Right lobe of liver (tissue), 4 donors: ENCODE measurements at regions not wholly inside any gene's neighbourhood (a gene's known extent, or its start where the extent isn't known, plus 50 kb on each side); places are given as distances from the start of the nearest gene placed in this dataset.

ENCODE experiments used
- POLR2A ChIP-seq: fragments of 450-650 bp; IDR thresholded peaks from one replicate; pipeline ENCODE4 v1.6.1; 2017; ENCODE audit warnings: antibody characterized with exemption, mild to moderate bottlenecking
- TF ChIP-seq, protein P1 (sequence below), 4 donors: fragments of 200-600 bp in 3 of 4; fragments of 450-650 bp in 1 of 4; IDR thresholded peaks; one replicate each; pipeline versions ENCODE4 v1.5.1 to v1.8.0; 2016 to 2022; ENCODE audit warnings: antibody characterized with exemption in 4 of 4, mild to moderate bottlenecking in 2 of 4
- donor health status: DM: no; HTN: no; CAD: no.
- donor health status: DM: no; HTN: no; CAD: no.
- donor health status: DM: no; HTN: yes; CAD: no.

DNA sequence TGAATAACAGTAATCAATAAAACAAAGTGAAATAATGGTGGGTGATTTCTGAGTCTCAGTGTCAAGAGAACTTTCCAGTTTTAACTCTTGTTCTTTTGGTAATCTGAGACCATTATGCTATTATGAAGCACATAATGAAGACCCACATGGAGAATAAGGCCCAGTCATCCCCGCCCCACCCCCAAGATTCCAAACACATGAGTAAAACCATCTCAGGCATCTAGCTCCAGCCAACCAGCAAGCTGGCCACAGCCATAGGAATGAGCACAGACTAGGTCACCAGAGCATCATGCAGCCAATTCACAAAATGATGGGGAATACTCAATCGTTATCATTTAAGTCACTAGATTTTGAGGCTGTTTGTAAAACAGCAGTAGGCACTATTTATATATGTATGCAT lies 1769.0 kb upstream of the PCDH20 start:
- TF ChIP-seq, protein P1, sequence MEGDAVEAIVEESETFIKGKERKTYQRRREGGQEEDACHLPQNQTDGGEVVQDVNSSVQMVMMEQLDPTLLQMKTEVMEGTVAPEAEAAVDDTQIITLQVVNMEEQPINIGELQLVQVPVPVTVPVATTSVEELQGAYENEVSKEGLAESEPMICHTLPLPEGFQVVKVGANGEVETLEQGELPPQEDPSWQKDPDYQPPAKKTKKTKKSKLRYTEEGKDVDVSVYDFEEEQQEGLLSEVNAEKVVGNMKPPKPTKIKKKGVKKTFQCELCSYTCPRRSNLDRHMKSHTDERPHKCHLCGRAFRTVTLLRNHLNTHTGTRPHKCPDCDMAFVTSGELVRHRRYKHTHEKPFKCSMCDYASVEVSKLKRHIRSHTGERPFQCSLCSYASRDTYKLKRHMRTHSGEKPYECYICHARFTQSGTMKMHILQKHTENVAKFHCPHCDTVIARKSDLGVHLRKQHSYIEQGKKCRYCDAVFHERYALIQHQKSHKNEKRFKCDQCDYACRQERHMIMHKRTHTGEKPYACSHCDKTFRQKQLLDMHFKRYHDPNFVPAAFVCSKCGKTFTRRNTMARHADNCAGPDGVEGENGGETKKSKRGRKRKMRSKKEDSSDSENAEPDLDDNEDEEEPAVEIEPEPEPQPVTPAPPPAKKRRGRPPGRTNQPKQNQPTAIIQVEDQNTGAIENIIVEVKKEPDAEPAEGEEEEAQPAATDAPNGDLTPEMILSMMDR (IDR thresholded peaks at IDR 0.05): no peak
- no peak for TF ChIP-seq POLR2A
